Stimulated activated CD4-positive, alpha-beta T cell treated with anti-CD3 and anti-CD28 coated beads, Interleukin-12 subunit alpha, Interleukin-12 subunit beta, amount 100 ng/mL, for 24 hours (primary cell): ENCODE measurements at regions not wholly inside any gene's neighbourhood (a gene's known extent, or its start where the extent isn't known, plus 50 kb on each side); places are given as distances from the start of the nearest gene placed in this dataset.
A peak's percentile ranks its signal among the peaks of the same experiment; 100 is the strongest.

Experiments
- DNase-seq, 2 experiments: peaks; one replicate each; pipeline ENCODE4 v3.0.0-alpha.2; 2020; ENCODE audit warnings: low read depth in 2 of 2

DNA sequence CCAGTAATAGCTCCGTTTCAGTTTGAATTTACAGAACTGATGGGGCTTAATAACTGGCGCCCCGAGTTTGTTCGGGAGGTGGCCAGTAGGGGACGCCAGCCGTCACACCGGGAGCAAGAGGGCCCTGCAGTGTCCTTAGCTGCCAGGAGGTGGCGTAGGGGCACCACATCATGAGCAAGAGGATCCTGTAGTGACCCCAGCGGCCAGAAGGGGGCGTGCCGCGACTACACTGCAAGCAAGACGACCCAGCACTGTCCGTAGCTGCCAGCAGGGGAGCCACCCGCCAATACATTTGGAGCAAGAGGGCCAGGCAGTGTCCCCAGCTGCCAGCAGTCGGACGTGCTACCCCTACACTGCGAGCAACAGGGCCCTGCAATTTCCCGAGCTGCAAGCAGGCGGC lies 663.7 kb upstream of the B3GAT1 start:
- DNase-seq = peak; percentile 21 to 54

DNA sequence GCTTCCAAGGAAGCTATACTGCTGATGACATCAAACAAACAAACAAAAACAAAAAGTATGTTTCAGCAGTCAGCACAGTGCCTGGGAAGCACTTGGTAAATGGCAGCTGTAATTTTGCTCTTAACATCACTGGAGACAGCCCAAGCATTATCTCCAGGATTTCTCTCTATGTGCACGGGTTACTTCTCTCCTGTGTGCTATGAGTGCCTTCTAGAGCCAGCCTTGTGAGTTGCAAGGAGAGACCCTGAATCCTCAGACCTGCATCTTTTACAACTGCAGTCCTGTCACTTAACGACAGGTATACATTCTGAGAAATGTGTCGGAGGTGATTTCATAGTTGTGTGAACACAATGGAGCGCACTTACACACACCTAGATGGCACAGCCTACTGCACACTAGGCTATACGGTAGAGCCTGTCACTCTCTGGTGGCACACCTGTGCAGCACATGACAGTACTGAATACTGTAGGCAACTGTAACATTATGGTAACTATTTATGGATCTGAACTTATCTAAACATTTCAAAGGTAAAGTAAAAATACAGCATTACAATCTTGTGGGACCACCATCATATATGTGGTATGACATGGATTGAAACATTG lies 662.5 kb upstream of the B3GAT1 start:
- no peak for DNase-seq

DNA sequence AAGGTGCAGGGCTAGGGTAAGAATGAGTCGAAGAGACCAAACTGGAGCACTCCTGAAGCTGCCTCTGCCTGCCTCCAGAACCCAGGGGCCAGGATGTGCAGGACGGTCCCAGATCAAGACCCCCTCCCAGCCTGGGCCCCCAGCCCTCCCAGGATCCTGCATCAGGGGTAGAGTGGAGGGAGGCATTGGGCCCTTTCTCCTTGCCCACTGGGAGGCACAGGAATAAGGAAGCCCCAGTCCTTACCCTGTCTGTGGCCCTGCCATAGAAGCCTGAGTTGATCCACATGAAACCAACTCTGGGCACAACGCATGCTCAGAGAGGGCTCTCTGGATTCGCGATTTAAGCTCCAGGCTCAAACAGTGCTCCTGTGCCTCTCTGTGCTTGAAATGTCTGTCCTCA lies 661.8 kb upstream of the B3GAT1 start:
- no peak for DNase-seq

DNA sequence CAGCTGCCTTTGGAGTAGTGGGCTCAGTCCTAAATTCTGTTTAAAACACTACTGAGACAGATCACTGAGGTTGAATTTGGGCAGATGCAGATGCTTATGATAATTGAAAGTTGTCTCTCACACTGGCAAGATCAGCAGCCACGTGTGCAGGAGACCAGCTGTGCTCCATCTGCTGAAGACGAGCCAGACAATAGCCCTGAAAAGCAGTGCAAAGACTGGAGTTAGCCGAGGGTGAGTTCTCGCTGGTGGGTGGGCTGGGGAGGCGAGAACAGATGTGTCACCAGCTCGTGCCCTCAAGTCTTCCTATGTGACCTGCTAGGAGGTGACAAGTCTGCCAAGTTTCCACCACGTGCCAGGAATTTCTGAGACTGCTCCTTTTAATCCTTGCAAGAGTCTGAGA lies 661.3 kb upstream of the B3GAT1 start:
- DNase-seq = no peak

DNA sequence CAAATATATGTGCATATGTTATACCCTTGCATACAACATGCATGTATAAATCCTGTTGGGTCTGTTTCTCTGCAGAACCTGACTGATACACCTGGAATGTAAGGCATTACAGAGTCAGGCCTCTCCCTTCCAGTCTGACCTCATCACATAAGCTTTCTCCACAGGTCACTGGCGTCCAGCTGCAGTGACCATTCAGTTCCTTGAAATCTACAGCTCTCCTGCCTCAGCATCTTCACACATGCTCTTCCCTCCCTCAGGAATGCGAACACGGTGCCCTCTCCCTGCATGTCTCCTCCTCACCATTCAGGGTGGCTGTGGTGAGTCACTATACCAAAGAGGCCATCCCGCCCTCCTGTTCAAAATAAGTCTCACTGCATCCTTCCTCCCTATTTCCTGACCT lies 657.8 kb upstream of the B3GAT1 start:
- no peak for DNase-seq

DNA sequence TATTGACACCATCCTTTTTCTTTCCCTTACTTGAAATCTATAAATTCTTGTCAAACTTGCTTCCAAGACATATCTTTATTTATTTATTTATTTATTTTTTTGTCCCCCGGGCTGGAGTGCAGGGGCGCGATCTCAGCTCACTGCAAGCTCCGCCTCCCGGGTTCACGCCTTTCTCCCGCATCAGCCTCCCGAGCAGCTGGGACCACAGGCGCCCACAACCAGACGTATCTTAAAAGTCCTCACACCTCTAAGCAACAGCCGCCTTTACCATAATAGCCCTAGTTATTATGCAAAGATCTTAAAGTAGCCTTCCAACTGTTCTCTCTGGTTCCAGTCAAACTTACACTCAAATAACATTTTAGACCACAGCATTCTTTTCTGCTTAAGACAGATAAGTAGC lies 657.0 kb upstream of the B3GAT1 start:
- DNase-seq = no peak

DNA sequence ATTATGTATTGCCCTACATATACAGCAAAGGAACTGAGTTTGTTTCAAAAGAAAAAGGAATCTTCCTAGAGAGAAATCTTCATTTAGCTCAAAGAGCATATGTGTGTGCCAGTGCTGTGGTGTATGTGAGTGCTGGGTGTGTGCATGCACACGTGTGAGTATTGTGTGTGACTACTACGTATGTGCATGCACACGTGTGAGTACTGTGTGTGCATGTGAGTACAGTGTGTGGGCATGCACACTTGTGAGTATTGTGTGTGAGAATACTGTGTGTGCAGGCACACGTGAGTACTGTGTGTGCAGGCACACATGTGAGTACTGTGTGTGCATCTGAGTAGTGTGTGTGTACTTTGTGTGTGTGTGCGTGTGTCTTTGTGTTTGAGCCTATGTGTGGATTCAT lies 651.0 kb upstream of the B3GAT1 start:
- DNase-seq = no peak

DNA sequence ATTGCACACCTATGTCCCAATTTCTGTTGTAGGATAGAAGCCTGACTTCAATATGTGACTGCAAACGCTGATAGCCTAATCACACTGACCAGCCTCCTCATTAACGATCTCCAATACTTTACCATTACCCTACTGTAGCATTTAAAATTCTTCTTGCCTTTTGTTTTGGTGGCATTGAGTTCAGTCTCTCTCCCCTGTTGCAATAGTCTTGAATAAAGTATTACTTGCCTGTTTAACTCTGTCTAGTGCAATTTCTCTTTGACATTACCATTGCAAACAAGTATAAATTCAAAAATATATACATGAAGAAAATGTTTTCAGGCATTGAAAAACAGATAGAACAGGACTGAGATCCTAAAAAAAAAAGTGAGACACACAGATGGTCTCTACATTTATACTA lies 649.1 kb upstream of the B3GAT1 start:
- no peak for DNase-seq

DNA sequence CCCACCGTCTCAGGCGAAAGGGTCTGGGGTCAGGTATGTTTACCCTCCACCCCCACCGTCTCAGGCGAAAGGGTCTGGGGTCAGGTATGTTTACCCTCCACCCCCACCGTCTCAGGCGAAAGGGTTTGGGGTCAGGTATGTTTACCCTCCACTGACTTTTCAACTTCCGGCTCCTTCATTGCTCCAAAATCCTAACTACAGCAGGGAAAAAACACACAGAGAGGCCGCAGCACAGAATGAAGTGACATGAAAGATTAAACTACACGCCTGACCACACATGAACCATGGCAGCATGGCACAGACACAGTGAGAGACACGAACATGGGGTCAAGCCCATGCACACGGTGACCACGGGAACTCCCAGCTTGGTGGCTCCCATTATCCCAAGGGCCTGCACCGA lies 634.9 kb upstream of the B3GAT1 start:
- DNase-seq = no peak

DNA sequence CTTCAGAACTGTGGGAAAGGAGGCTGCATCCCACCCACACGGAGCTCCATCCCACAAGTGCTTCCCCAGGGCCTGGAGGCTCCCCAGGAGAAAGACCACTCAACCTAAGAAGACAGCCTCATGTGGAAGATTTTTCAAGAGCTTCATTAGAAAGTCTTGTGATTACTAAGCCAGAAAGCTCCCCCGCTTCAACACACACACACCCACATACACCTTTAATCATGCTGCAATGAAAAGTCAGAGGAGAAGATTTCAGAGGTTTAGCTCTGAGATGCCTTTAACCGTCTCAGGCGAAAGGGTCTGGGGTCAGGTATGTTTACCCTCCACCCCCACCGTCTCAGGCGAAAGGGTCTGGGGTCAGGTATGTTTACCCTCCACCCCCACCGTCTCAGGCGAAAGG lies 634.5 kb upstream of the B3GAT1 start:
- DNase-seq = no peak

DNA sequence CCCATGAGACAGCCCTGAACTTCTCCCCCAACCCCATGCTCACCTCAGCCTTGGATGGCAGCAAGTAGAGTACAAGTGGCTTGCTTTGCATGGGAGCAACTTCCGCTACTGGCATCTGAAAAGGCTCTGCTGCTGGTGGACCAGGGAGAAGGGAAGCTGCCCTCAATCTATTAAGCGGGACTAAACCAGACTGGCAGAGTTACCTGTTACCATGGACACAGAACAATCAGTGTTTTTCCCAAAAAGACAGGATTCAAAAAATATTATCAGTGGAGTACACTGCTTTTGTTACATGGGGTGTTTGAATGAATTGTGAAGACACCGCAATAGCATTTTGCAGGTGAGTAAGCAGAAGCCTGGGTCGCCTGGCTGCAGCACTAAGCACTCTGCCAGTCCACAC lies 631.4 kb upstream of the B3GAT1 start:
- no peak for DNase-seq

DNA sequence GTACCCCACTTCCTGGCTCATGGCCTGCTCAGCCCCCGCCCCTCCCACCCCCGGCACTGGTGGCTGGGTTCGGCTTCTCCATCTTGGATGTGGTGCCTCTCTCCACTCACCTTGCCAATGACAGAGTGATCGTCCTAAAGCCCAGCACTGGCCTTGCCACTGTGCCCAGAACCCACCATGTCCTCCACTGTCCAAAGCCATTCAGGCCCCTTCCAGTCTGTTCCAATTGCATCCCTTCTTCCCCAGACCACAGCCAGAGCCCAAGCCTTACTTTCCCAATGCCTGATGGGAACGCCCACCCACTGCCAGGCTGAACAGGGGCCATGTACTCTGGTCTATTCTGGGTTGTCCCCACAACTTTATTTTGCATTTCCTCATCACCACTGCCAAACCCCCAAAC lies 625.8 kb upstream of the B3GAT1 start:
- no peak for DNase-seq

DNA sequence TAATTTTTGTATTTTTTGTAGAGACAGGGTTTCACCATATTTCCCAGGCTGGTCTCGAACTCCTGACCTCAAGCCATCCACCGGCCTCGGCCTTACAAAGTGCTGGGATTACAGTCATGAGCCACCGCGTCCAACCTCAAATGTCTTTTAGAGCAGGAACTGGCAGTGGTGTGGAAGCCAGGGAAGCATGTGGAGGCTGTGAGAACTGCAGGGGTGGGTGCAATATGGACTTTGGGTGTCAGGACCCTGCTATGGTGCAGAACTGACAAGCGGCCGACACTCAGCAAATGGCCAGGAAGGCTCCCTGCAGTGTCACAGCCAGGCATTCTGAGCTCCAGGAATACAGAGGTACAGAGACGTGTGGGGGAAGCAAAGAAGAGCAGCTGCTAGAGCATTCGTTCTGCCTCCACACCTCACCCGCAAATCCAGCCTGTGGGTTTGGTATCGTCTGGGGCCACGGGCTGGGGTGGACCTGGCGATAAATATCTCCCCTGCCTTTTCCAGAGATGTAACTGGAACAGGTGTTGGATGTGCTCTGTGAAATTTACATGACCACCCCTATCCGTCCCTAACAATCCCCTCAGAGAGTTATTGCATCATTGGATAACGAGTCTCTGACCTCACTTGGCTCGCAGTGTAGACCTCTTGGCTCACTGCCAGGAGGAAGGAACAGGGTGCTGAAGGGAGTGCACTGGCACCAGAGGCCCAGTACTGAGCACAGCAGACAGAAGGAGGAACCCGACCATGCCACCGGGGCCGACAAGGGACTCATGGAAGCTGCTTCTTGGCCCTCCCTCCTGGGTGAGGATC lies 624.7 kb upstream of the B3GAT1 start:
- no peak for DNase-seq

DNA sequence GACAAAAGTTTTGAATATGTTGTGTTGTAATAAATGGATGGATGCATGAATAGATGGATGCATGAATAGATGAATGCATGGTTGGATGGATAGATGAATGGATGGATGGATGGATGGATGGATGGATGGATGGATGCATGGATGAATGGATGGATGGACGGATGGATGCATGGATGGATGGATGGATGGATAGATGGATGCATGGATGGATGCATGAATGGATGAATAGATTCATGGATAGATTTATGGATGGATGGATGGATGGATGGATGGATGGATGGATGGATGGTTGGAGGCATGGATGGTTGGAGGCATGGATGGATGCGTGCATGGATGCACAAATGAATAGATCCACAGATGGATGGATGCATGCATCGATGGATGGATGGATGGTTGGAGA lies 623.2 kb upstream of the B3GAT1 start:
- no peak for DNase-seq

DNA sequence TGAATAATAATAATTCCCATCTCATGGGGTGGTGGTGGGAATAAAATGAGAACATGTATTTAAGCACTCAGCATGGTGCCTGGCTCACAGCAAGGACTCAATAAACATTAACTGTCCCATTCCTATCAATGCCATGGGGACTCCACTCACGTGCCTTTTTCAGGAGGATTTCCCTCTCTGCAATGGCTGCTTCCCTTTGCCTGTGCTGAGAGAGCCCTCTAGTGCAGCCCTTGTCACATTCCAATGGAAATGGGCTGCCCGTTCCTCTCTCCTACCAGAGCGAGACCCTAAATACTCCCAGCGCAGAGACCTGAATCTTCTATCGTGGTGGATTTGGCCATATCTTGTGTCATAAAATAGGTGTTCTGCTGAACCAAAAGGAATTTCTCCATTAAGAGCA lies 621.5 kb upstream of the B3GAT1 start:
- no peak for DNase-seq

DNA sequence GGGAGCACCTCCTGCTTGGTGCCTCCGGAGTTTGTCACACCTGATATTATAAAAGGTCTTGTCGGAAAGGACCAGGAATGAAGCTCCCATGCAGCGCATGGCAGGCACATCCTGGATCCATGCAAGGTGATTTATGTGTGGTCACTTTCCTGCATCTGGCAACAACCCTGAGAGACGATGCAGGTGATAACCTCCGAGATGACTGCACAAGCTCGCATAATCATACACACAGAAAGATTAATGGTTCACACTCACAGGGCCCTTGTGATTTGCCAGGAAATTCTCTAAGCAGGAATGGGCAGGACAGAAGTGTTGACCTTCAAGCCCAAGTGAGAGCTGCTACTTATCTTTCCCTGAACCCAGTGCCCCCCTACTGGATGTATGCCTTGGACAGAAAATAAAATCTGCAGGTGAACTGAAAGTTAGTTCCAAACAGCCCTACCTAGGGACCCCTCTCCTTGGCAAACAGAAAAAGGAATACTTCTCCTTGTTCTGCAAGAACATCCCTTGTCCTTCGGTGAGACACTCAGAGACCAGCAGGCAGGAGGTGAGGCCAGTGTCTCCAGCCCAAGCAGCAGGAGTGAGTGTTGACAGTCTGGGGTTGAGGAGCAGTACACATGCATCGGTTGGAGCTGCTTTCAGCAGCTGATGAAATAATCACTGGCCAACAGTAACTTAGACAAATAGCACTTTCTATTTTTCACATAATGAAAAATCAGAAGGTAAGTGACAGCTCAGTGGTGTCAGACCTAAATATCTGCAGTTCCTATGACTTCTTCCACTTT lies 619.4 kb upstream of the B3GAT1 start:
- DNase-seq = no peak

DNA sequence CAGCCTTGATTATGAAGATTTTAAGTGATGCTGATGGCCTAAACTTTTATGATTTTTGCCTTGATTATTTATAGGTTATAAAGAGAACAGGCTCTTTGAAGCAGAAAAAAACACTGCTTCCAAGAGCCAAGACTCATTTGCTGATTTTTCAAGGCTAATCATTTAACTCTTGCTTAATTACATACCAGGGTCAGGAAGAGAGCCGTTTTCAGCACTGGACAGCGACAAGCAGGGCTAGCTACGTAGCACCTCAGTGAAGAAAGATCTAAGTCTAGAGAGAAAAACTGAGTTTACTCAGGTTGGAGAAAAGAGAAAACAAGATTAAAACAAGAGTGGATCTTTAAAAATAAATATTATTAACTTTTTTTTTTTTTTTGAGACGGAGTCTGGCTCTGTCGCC lies 615.4 kb upstream of the B3GAT1 start:
- no peak for DNase-seq

DNA sequence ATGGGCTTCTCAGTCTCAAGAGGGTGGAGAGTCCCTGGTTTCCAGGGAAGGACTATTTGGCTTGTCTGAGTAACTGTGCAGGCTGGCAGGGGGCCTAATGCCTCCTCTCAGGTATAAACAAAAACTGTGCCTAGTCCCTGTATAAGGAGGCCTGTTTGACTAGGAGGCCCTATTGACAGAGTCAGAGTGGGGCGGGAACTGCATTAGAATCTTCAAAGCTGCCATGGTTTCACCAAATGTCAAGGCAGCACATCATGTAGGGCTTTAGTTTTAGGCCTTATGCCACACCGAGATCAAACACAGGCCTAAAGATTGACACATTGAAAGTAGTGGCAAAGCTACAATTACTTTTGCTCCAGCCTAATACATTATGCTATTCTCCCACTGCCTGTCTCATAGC lies 611.5 kb upstream of the B3GAT1 start:
- DNase-seq = no peak

DNA sequence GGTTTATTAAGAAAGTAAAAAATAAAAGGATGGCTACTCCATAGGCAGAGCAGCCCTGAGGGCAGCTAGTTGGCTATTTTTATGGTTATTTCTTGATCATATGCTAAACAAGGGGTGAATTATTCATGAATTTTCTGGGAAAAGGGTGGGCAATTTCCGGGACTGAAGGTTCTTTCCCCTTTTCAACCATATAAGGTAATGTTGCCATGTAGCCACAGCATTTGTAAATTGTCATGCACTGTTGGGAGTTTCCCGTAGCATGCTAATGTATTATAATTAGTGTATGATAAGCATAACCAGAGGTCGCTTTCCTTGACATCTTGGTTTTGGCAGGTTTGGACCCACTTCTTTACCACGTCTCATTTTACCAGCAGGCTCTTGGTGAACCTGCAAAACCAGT lies 610.4 kb upstream of the B3GAT1 start:
- DNase-seq = no peak

DNA sequence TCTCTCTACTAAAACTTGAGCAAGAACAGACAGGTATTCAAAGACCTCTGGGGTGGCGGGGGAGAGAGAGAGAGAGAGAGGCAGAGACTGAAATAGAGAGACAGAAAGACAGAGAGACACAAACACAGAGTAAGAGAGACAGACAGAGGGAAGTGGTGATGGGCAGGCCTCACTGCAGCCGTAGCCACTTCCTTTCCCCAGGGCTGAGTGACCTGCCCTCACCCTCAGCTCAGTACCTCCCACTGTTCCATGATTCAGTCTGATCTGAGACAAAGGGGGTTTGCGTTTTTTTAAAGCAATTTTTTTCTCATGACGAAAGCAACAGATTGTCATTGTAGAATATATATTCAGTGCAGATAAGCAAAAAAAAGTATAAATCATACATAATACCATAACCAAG lies 607.9 kb upstream of the B3GAT1 start:
- no peak for DNase-seq

DNA sequence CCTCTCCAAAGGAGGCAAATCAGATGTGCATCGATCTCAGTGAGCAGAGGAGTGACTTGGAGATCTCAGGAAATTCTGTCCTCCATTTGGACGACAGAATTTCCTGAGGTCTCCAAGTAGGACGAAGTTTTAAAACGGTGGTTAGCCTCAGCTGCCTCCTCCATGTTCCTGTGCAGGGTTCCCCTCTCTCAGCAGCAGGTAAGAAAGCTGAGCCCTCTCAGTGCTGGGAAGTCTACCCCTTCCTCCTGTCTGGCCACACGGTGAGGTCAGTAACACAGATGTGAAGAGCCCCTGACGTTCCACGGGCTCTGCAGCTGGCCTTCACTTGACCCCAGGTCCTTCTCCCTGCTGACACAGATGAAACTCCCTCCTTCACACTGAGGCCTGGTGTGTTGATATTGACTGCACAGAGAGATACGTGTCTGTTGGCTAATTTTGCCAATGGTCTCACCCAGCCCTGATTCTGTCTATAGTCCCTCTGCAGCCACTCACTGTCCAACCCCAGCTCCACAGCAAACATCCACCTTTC lies 607.4 kb upstream of the B3GAT1 start:
- no peak for DNase-seq

DNA sequence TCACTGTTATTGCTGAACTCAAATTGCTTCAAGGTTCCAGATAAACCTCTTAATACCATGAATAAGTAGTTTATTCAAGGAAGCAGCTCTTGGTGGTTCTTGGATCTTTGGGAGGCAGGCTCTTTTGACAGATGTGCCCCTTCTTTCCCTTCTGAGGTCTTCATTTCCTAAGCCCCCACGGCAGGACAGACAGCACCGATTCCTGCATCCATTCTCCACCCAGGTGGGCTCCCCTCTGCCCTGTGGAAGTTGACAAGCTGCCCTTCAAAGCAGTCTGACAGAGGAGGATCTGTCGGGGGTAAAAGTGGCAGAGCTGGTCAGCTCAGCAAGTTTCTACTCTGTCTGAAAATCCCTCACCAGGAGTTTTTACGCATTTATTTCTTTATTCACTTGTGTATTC lies 605.3 kb upstream of the B3GAT1 start:
- DNase-seq = no peak

DNA sequence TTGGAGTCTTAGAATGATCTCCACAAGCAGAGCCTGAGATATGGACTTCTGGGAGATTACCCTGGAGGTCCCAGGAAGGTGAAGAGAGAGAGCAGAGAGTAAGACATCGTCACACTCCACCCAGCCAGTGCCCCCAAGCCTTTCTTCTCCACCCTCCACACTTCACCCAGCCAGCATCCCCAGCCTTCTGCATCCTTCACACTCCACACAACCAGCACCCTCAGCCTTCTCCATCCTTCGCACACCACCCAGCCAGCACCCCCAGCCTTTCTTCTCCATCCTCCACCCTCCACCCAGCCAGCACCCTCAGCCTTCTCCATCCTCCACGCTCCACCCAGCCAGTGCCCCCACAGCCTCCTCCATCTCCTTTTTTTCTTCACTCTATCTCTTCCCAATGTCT lies 603.9 kb upstream of the B3GAT1 start:
- DNase-seq = no peak
